Activated CD4-positive, alpha-beta memory T cell treated with anti-CD3 and anti-CD28 coated beads, Interleukin-2, amount 10 ng/mL, durations not matched to agents 7 days and 5 days (primary cell): ENCODE measurements at regions not wholly inside any gene's neighbourhood (a gene's known extent, or its start where the extent isn't known, plus 50 kb on each side); places are given as distances from the start of the nearest gene placed in this dataset.
"Not testable (repeated sequence)": the region's sequence is repeated elsewhere in the genome, so short reads cannot be mapped to it uniquely, and the experiment has no call there.

Source experiments
- CTCF ChIA-PET: fragments of 350-600 bp; sonication (Branson Sonifier 250); formaldehyde crosslinking; loops from one replicate; lab custom pipeline; 2021; ENCODE audit warnings: antibody characterized with exemption, inconsistent platforms; lab: Charles Lee
- POLR2A ChIA-PET: fragments of 350-600 bp; sonication (Branson Sonifier 250); formaldehyde crosslinking; loops from one replicate; lab custom pipeline; 2021; ENCODE audit warnings: antibody characterized with exemption; lab: Charles Lee
- DNase-seq: peaks from one replicate; pipeline ENCODE4 v3.0.0-alpha.2; 2020
- H3K27ac Mint-ChIP-seq: one replicate; pipeline ENCODE4 v1.8.0; 2021; ENCODE audit warnings: mild to moderate bottlenecking, mixed read lengths
- H3K27me3 Mint-ChIP-seq: one replicate; pipeline ENCODE4 v1.8.0; 2021; ENCODE audit warnings: mixed read lengths
- H3K36me3 Mint-ChIP-seq: one replicate; pipeline ENCODE4 v1.8.0; 2021; ENCODE audit warnings: low read depth, mixed read lengths
- H3K4me1 Mint-ChIP-seq: one replicate; pipeline ENCODE4 v1.8.0; 2021; ENCODE audit warnings: mixed read lengths
- H3K4me3 Mint-ChIP-seq: one replicate; pipeline ENCODE4 v1.8.0; 2021; ENCODE audit warnings: mild to moderate bottlenecking, mixed read lengths
- H3K9me3 Mint-ChIP-seq: one replicate; pipeline ENCODE4 v1.8.0; 2021; ENCODE audit warnings: mixed read lengths

DNA sequence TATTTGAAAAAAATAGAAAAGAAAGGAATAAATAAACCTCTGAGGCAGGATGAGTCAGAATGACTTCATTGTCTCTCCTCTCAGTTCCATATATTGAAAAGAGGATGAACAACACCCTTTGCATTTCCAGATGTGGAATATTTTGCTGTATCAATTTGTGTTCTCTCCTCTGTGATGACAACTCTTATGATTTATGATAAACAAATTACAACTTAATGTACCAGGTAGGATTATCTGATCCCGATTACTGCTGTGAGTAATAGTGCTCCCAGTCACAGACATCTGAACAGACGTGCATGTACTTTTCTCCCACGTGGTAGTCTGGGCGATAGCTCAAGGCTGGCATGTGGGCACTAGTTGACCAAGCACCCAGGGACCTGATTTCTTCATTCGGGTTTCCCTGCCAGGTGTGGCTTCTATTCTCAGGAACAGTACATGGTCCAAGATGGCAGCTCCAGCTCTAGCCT lies 142.1 kb upstream of the SULF2 start:
- Mint-ChIP-seq H3K9me3 (no peaks in the 10 kb centered on the region), H3K4me1 (no peaks in the 10 kb centered on the region), H3K27me3 (peaks cover 6% of the 10 kb centered on the region), H3K4me3 (no peak overlapping the region), H3K36me3 (no peaks in the 10 kb centered on the region), H3K27ac (no peak overlapping the region)
- no peak for DNase-seq
- CTCF ChIA-PET: no interaction called here
- POLR2A ChIA-PET: no interaction called here

DNA sequence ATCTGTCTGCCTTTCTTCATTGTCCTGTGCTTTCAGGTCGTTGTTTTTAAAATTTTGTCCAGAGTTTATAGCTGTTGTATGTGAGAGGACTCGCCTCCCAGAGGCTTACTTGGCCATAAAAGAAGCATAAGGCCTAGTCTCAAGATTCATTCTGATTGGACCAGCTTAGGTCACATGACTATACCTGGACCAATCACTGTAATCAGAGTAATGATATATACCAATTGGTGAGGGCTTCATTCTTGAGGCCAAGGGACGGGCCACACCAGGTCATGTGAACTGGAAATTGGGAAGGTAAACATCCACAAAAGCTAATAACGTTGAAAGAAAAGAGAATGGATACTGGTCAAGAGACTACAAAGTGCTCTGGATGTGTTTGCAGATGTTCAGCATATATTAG lies 141.4 kb upstream of the SULF2 start:
- CTCF ChIA-PET: no interaction called here
- POLR2A ChIA-PET: no interaction called here
- Mint-ChIP-seq H3K27me3 (peaks cover 9% of the 10 kb centered on the region), H3K27ac (no peak overlapping the region), H3K4me1 (no peaks in the 10 kb centered on the region), H3K4me3 (no peak overlapping the region), H3K9me3 (no peaks in the 10 kb centered on the region), H3K36me3 (no peaks in the 10 kb centered on the region)
- DNase-seq: no peak

GRCh38 chr20:47925593-47925992 lies 140.3 kb upstream of the SULF2 start:
- CTCF ChIA-PET: no interaction called here
- peaks cover 9% of the 10 kb centered on the region for H3K27me3 Mint-ChIP-seq
- POLR2A ChIA-PET: no interaction called here
- no peaks in the 10 kb centered on the region for H3K4me1 Mint-ChIP-seq
- H3K4me3 Mint-ChIP-seq: no peak overlapping the region
- H3K9me3 Mint-ChIP-seq: no peaks in the 10 kb centered on the region
- no peak for DNase-seq
- H3K27ac Mint-ChIP-seq: no peak overlapping the region
- H3K36me3 Mint-ChIP-seq: no peaks in the 10 kb centered on the region

- ChIA-PET POLR2A (no interaction called here), CTCF (no interaction called here)
- Mint-ChIP-seq H3K27ac (no peak overlapping the region), H3K27me3 (peaks cover 11% of the 10 kb centered on the region), H3K36me3 (no peaks in the 10 kb centered on the region), H3K4me3 (no peak overlapping the region), H3K9me3 (peaks cover 11% of the 10 kb centered on the region), H3K4me1 (no peaks in the 10 kb centered on the region)
- no peak for DNase-seq
Observed at GRCh38 chr20:47922269-47922668, 137.0 kb upstream of the SULF2 start.

GRCh38 chr20:47921829-47922228 lies 136.5 kb upstream of the SULF2 start:
- POLR2A ChIA-PET, H3K4me1 Mint-ChIP-seq, H3K36me3 Mint-ChIP-seq, H3K4me3 Mint-ChIP-seq, H3K27ac Mint-ChIP-seq, DNase-seq, CTCF ChIA-PET: not testable (repeated sequence)
- H3K27me3 Mint-ChIP-seq: peaks cover 11% of the 10 kb centered on the region
- peaks cover 15% of the 10 kb centered on the region for H3K9me3 Mint-ChIP-seq

DNA sequence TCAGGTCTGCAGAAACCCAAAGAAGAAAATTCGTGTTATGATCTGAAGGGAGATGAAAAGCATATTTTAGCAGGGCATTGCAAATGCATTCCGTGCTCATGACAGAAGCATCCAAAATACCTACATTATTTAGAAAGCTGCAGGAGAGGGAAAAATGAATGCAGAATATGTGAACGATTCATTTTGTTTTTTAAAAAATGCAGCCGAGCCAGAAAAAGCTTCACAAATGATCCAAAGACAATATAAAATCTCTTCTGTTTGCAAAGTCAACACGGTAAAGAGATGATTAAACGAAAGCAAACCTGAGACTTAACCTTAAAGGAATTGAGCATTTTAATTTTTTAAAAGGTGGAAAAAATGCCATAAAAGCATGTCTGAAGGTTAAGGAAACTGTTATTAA lies 136.1 kb upstream of the SULF2 start:
- DNase-seq: no peak
- CTCF ChIA-PET: no interaction called here
- Mint-ChIP-seq H3K36me3 (no peaks in the 10 kb centered on the region), H3K9me3 (peaks cover 15% of the 10 kb centered on the region), H3K27ac (no peak overlapping the region), H3K27me3 (peaks cover 11% of the 10 kb centered on the region), H3K4me1 (no peaks in the 10 kb centered on the region), H3K4me3 (no peak overlapping the region)
- POLR2A ChIA-PET: no interaction called here

DNA sequence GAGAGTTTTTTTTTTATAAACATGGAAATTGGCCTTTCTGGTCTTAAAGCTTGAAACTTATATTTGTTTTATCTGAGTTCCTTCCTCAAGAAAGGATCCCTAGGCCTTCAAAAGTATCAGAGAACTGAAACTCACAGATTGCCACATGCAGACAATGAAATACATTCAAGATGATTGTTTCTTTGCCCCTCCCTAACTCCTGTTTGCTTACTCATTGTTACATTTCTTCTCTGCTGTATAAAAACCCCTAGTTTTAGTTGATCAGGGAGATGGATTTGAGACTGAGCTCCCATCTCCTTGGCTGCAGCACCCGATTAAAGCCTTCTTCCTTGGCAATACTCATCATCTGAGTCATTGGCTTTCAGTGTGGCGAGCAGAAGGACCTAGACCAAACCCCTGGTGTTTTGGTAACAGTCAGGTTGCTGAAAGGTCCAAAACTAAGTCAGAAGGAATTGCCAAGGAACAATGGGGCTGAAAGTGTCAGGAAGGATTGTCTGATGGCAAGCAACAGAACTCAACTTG lies 132.3 kb upstream of the SULF2 start:
- Mint-ChIP-seq H3K27me3 (peaks cover 6% of the 10 kb centered on the region), H3K4me1 (no peaks in the 10 kb centered on the region), H3K27ac (no peak overlapping the region), H3K4me3 (no peak overlapping the region), H3K36me3 (no peaks in the 10 kb centered on the region), H3K9me3 (peaks cover 18% of the 10 kb centered on the region)
- CTCF ChIA-PET: no interaction called here
- no peak for DNase-seq
- POLR2A ChIA-PET: no interaction called here

DNA sequence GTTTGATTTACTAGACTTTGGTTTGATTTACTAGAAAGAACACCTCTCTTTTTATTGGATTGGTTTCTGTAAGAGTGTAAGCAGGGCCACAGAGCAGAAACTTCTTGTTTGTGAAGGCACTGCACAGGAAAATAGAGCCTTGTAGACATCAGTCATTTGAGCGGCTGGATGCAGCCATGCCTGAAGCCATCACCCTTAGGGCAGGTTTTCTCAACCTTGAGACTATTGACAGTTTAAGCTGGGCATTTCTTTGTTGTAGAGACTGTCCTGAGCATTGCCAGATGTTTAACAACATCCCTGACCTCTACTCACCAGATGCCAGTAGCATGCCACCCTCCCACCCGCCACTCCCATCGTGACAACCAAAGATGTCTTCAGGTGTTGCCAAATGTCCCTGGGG lies 130.2 kb upstream of the SULF2 start:
- Mint-ChIP-seq H3K9me3 (peaks cover 18% of the 10 kb centered on the region), H3K36me3 (no peaks in the 10 kb centered on the region), H3K4me3 (no peak overlapping the region), H3K4me1 (no peaks in the 10 kb centered on the region), H3K27ac (no peak overlapping the region), H3K27me3 (peaks cover 2% of the 10 kb centered on the region)
- DNase-seq: no peak
- ChIA-PET POLR2A (no interaction called here), CTCF (no interaction called here)

DNA sequence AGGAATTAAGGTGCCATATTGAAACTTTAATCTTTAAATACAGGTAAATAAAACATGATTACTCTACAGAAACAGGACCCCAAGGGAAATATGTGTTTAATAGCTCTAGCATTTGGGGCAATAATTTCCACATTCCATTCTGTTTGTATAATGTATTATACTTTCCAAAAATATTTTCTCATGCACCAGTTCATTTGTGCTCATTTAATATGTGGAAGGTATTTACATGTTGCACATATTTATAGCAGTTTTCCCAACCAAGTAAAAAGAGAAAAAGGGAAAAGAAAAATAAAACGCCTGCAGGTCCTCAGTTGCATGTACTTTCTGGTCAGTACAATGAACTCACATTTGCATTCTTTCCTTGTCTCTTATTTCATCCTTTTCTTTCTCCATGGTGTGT lies 129.5 kb upstream of the SULF2 start:
- CTCF ChIA-PET: no interaction called here
- H3K4me1 Mint-ChIP-seq: no peaks in the 10 kb centered on the region
- H3K4me3 Mint-ChIP-seq: no peak overlapping the region
- H3K27me3 Mint-ChIP-seq: peaks cover 2% of the 10 kb centered on the region
- no peaks in the 10 kb centered on the region for H3K36me3 Mint-ChIP-seq
- POLR2A ChIA-PET: no interaction called here
- H3K27ac Mint-ChIP-seq: no peak overlapping the region
- peaks cover 18% of the 10 kb centered on the region for H3K9me3 Mint-ChIP-seq
- DNase-seq: no peak

- H3K4me3 Mint-ChIP-seq, POLR2A ChIA-PET, DNase-seq, CTCF ChIA-PET, H3K36me3 Mint-ChIP-seq, H3K27me3 Mint-ChIP-seq, H3K4me1 Mint-ChIP-seq, H3K27ac Mint-ChIP-seq: not testable (repeated sequence)
- peaks cover 12% of the 10 kb centered on the region for H3K9me3 Mint-ChIP-seq
Observed at GRCh38 chr20:47912786-47913501, 127.7 kb upstream of the SULF2 start.

DNA sequence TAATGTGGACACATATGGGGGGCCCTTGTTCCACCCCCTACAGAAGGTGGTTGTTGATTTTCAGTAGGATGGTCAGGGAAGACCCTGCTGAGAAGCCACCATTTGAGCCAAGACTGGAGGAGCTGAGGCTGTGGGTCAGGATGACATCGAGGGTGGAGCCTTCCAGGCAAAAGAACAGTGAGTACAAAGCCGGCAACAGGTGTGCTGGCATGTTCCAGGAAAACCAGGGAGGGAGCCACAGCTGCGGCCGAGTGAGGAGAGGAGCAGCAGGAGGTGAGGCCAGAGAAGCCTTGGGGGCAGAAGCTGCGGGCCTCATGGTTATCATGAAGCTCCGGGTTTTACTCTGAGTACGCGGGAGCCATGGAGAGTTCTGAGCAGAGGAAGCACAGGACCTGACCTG lies 126.9 kb upstream of the SULF2 start:
- H3K4me3 Mint-ChIP-seq, DNase-seq, H3K9me3 Mint-ChIP-seq, CTCF ChIA-PET, H3K4me1 Mint-ChIP-seq, POLR2A ChIA-PET, H3K27me3 Mint-ChIP-seq, H3K27ac Mint-ChIP-seq, H3K36me3 Mint-ChIP-seq: not testable (repeated sequence)

- CTCF ChIA-PET, POLR2A ChIA-PET, H3K27ac Mint-ChIP-seq: not testable (repeated sequence)
Observed at GRCh38 chr20:47909696-47910369, 124.6 kb upstream of the SULF2 start.

DNA sequence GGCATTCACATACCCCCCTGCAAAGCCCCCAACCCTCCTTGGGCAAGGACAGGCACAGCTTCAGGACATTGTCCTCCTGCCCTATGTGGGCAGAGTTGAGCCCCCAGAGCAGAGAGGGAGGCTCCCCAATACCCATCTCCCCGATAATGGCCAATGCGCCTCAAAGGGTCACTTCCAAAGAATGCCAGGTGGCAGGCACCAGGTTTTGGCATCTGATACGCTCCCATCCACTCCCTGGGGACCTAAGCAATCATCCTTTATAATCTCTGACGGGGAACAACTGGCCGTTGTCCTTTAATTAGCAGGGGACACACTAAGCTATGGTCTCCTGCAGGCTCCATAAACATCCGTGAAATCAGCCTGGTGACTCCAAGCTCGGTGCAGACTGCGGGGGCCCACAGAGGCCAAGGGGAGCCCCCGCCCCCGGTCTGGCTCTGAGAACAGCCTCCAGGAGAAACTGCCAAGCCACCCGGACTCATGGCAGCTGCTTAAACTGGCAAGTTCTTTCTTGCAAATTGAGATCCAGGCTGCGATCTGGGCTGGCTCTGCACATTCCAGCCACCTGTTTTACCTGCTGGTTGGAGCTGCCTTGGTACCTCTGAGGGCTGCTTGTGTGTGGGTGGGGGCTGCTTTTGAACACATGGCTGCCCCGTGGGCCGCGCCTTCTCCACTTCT lies 123.2 kb upstream of the SULF2 start:
- H3K27ac Mint-ChIP-seq, CTCF ChIA-PET, H3K4me3 Mint-ChIP-seq, H3K4me1 Mint-ChIP-seq, H3K27me3 Mint-ChIP-seq, H3K9me3 Mint-ChIP-seq, POLR2A ChIA-PET, H3K36me3 Mint-ChIP-seq, DNase-seq: not testable (repeated sequence)

More at GRCh38 chr20:47909696-47910369, 124.6 kb upstream of the SULF2 start:
- not testable (repeated sequence) for H3K9me3 Mint-ChIP-seq, DNase-seq, H3K27me3 Mint-ChIP-seq, H3K4me1 Mint-ChIP-seq, H3K36me3 Mint-ChIP-seq, H3K4me3 Mint-ChIP-seq
